ENCODE measurements at regions not wholly inside any gene's neighbourhood (a gene's known extent, or its start where the extent isn't known, plus 50 kb on each side); places are given as distances from the start of the nearest gene placed in this dataset.

GRCh38 chr11:113613619-113614018, 92.5 kb downstream of the TMPRSS5 start:
- Histone ChIP-seq H3K9ac (ENCODE audit: insufficient read depth, low read depth, low read length) (no peak overlapping the region), H3K79me2 (ENCODE audit: insufficient read depth, low read length) (no peaks in the 10 kb centered on the region), H3K4me1 (ENCODE audit: insufficient read depth, low read length) (no peaks in the 10 kb centered on the region), H3K27me3 (ENCODE audit: control insufficient read depth in 1 of 2, insufficient read depth in 2 of 2, low read length in 2 of 2) (no peaks in the 10 kb centered on the region), H3K4me2 (ENCODE audit: low read depth, low read length) (no peak overlapping the region), H3K27ac (ENCODE audit: extremely low read length, insufficient read depth, low read length) (no peak overlapping the region), H3K4me3 (replicated peaks in 1 of 3; ENCODE audit: insufficient read depth in 1 of 3, low read depth in 2 of 3, low read length in 3 of 3) (no peak overlapping the region), H3K9me3 (ENCODE audit: low read length) (no peaks in the 10 kb centered on the region), H4K20me1 (ENCODE audit: insufficient read depth, low read length) (no peaks in the 10 kb centered on the region), H3K36me3 (replicated peaks in 1 of 2; ENCODE audit: control insufficient read depth in 1 of 2, insufficient read depth in 2 of 2, low read length in 2 of 2) (no peaks in the 10 kb centered on the region), H2AFZ (ENCODE audit: low read length) (no peak overlapping the region)
- in situ Hi-C loops (cut with HindIII; ENCODE audit: extremely low pct_ligation_motif_present, low pct_unique_long_range_greater_than_20kb) (no loop called here), intact Hi-C loops (cut with micrococcal nuclease; ENCODE audit: unreplicated experiment) (no loop called here)
- 6% methylated on average over 5 of the region's 5 CpGs for WGBS (ENCODE audit: low lambda C conversion rate)
- POLR2A ChIA-PET = no interaction called here
- ATAC-seq = no peak
- CTCF ChIA-PET (ENCODE audit: low intra/inter-chr PET ratio, low total read pairs) = no interaction called here
- no TSS peak for BruUV-seq (replicated peaks)
- TF ChIP-seq, protein P1, sequence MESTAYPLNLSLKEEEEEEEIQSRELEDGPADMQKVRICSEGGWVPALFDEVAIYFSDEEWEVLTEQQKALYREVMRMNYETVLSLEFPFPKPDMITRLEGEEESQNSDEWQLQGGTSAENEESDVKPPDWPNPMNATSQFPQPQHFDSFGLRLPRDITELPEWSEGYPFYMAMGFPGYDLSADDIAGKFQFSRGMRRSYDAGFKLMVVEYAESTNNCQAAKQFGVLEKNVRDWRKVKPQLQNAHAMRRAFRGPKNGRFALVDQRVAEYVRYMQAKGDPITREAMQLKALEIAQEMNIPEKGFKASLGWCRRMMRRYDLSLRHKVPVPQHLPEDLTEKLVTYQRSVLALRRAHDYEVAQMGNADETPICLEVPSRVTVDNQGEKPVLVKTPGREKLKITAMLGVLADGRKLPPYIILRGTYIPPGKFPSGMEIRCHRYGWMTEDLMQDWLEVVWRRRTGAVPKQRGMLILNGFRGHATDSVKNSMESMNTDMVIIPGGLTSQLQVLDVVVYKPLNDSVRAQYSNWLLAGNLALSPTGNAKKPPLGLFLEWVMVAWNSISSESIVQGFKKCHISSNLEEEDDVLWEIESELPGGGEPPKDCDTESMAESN (CRISPR knock-in tag; conservative IDR thresholded peaks at IDR 0.05) = no peak
- TF ChIP-seq KDM1A (CRISPR knock-in tag; IDR thresholded peaks at IDR 0.05) (no peak), ATF6 (CRISPR knock-in tag; conservative IDR thresholded peaks at IDR 0.05) (no peak), ZKSCAN1 (IDR thresholded peaks at IDR 0.05; ENCODE audit: low read length) (no peak), PLSCR1 (CRISPR knock-in tag; IDR thresholded peaks at IDR 0.05; ENCODE audit: borderline replicate concordance) (no peak), ZNF644 (CRISPR knock-in tag; IDR thresholded peaks at IDR 0.05; ENCODE audit: low read depth) (no peak), HMGA1 (CRISPR knock-in tag; conservative IDR thresholded peaks at IDR 0.05) (no peak), MYNN (CRISPR knock-in tag; IDR thresholded peaks at IDR 0.05; ENCODE audit: low read depth) (no peak), PHF20 (CRISPR knock-in tag; IDR thresholded peaks at IDR 0.05) (no peak), STAG1 (CRISPR knock-in tag; IDR thresholded peaks at IDR 0.05) (no peak), RBFOX2 (IDR thresholded peaks at IDR 0.05; ENCODE audit: low read depth, low read length) (no peak), PTBP1 (IDR thresholded peaks at IDR 0.05; ENCODE audit: low read depth, low read length, poor library complexity, severe bottlenecking) (no peak), CHD4 (IDR thresholded peaks at IDR 0.05; ENCODE audit: borderline replicate concordance, low read length) (no peak), ZNF350 (CRISPR knock-in tag; IDR thresholded peaks at IDR 0.05; ENCODE audit: borderline replicate concordance, low read depth) (no peak), THYN1 (CRISPR knock-in tag; IDR thresholded peaks at IDR 0.05; ENCODE audit: borderline replicate concordance, low read depth) (no peak), ARNTL (CRISPR knock-in tag; IDR thresholded peaks at IDR 0.05) (no peak), CCDC6 (CRISPR knock-in tag; IDR thresholded peaks at IDR 0.05) (no peak), HOXA9 (CRISPR knock-in tag; IDR thresholded peaks at IDR 0.05; ENCODE audit: borderline replicate concordance) (no peak), ZNF124 (CRISPR knock-in tag; IDR thresholded peaks at IDR 0.05) (no peak), MBD4 (IDR thresholded peaks at IDR 0.05; ENCODE audit: borderline replicate concordance, low read length) (no peak)
- no peak for DNase-seq (ENCODE audit: low spot score)
- FAIRE-seq = no peak

All from HepG2 (cell line).